K562 (cell line): ENCODE measurements at regions not wholly inside any gene's neighbourhood (a gene's known extent, or its start where the extent isn't known, plus 50 kb on each side); places are given as distances from the start of the nearest gene placed in this dataset.

ENCODE experiments used
- ATAC-seq: fragments of 200-7000 bp; cut with Tn5 transposase; 3 replicates; pipeline ENCODE4 v1.9.1; 2020; ENCODE audit warnings: moderate library complexity
- BruUV-seq: library from RNA; stranded (reverse); fragments of 400-500 nt; replicated peaks from 2 replicates; lab custom pipeline; 2021; lab: Mats Ljungman, UMichigan
- CTCF ChIA-PET: fragments of 300-600 bp; formaldehyde crosslinking; extraction: SDS; loops from one replicate; lab custom pipeline; 2021; ENCODE audit warnings: low intra/inter-chr PET ratio; lab: Yijun Ruan, JAX
- POLR2A ChIA-PET: fragments of 300-600, 350-650 bp; sonication (Branson Sonifier 250); formaldehyde crosslinking; extraction: SDS; loops from one replicate; lab custom pipeline; 2021; ENCODE audit warnings: antibody characterized with exemption, inconsistent platforms; lab: Yijun Ruan, JAX
- DNase-seq, 4 experiments: peaks; one replicate each; pipeline versions ENCODE4 v3.0.0 to v3.0.0-alpha.2; 2011 to 2018; ENCODE audit warnings: low spot score in 3 of 4, mixed read lengths in 3 of 4; ENCODE audit errors: extremely low read depth in 1 of 4
- FAIRE-seq: peaks from 2 replicates; lab custom pipeline; 2011; peaks lifted over from hg19 to GRCh38; lab: Jason Lieb, UNC
- H2AFZ ChIP-seq: 2 replicates; pipeline ENCODE4 v1.6.0; 2011; ENCODE audit warnings: low read depth, low read length, control low read depth, inconsistent platforms
- H3K27ac ChIP-seq: fragments of 200-600 bp; 3 replicates; pipeline ENCODE4 v1.8.0; 2011; ENCODE audit warnings: low read depth, mild to moderate bottlenecking, control low read depth, inconsistent platforms, low read length, moderate library complexity, mixed read lengths; ENCODE audit errors: extremely low read depth
- H3K27me3 ChIP-seq, 2 experiments: fragments of 300-600 bp in 1 of 2; 2 replicates in 1 of 2; 3 replicates in 1 of 2; pipeline versions ENCODE4 v1.6.0 to v1.8.0; 2011; ENCODE audit warnings: inconsistent platforms in 2 of 2, low read length in 2 of 2, mild to moderate bottlenecking in 1 of 2, mixed read lengths in 1 of 2, moderate library complexity in 1 of 2; ENCODE audit not compliant: control insufficient read depth in 2 of 2, insufficient read depth in 2 of 2
- H3K36me3 ChIP-seq: fragments of 300-600 bp; 3 replicates; pipeline ENCODE4 v1.8.0; 2011; ENCODE audit warnings: mild to moderate bottlenecking, low read length, inconsistent platforms; ENCODE audit not compliant: control insufficient read depth, insufficient read depth
- H3K4me1 ChIP-seq, 2 experiments: fragments of 200-600 bp in 1 of 2; replicated peaks in 1 of 2; 2 replicates in 1 of 2; 3 replicates in 1 of 2; pipeline versions ENCODE4 v1.5.1 to v1.8.0; 2011; ENCODE audit warnings: inconsistent platforms in 2 of 2, low read length in 2 of 2, mild to moderate bottlenecking in 1 of 2, mixed read lengths in 1 of 2, moderate library complexity in 1 of 2; ENCODE audit not compliant: control insufficient read depth in 2 of 2, insufficient read depth in 2 of 2
- H3K4me2 ChIP-seq: 2 replicates; pipeline ENCODE4 v1.6.1; 2011; ENCODE audit warnings: low read length, control low read depth, inconsistent platforms, mixed read lengths; ENCODE audit not compliant: insufficient read depth
- H3K4me3 ChIP-seq: fragments of 200-600 bp; sonication (generic), shearing (Covaris generic); 2 replicates; pipeline ENCODE4 v1.5.1; 2016; ENCODE audit warnings: control low read depth, inconsistent platforms
- H3K79me2 ChIP-seq: fragments of 200-600 bp; 3 replicates; pipeline ENCODE4 v1.8.0; 2011; ENCODE audit warnings: low read length, inconsistent platforms; ENCODE audit not compliant: control insufficient read depth, insufficient read depth
- H3K9ac ChIP-seq, 2 experiments: 2 replicates each; pipeline versions ENCODE4 v1.6.0 to v1.6.1; 2011; ENCODE audit warnings: low read depth in 2 of 2, low read length in 2 of 2, control low read depth in 1 of 2, inconsistent platforms in 1 of 2, mild to moderate bottlenecking in 1 of 2, mixed read lengths in 1 of 2; ENCODE audit not compliant: insufficient read depth in 1 of 2
- H3K9me1 ChIP-seq: one replicate; pipeline ENCODE4 v1.6.0; 2011; ENCODE audit warnings: inconsistent platforms, mild to moderate bottlenecking, low read length, moderate library complexity; ENCODE audit not compliant: control insufficient read depth, insufficient read depth
- H3K9me3 ChIP-seq: replicated peaks from 2 replicates; pipeline ENCODE4 v1.5.1; 2011; ENCODE audit warnings: low read depth, low read length, inconsistent platforms; ENCODE audit not compliant: control insufficient read depth, insufficient read depth
- H4K20me1 ChIP-seq: replicated peaks from 2 replicates; pipeline ENCODE4 v1.6.1; 2011; ENCODE audit warnings: low read length, inconsistent platforms, mixed read lengths; ENCODE audit not compliant: control insufficient read depth, insufficient read depth
- HSF4 ChIP-seq: fragments of 250-450 bp; sonication (Bioruptor Pico); IDR thresholded peaks from 2 replicates; pipeline ENCODE4 v2.1.2; 2022; ENCODE audit warnings: mild to moderate bottlenecking, moderate library complexity, borderline replicate concordance
- MYC ChIP-seq, 2 experiments: fragments of 250-450 bp in 1 of 2; sonication (Bioruptor Pico) in 1 of 2; IDR thresholded peaks; 2 replicates each; pipeline versions ENCODE4 v1.5.1 to v1.6.1; 2012 to 2021; ENCODE audit warnings: low read depth in 2 of 2, borderline replicate concordance in 1 of 2, improper control_type of control experiment in 1 of 2, low read length in 1 of 2, mild to moderate bottlenecking in 1 of 2, moderate library complexity in 1 of 2
- NFE2L1 ChIP-seq: fragments of 450-650 bp; IDR thresholded peaks from 2 replicates; pipeline ENCODE4 v1.6.1; 2016; ENCODE audit warnings: missing genetic modification characterization, low read depth, mild to moderate bottlenecking, missing compliant biosample characterization, moderate library complexity, borderline replicate concordance
- PRDM10 ChIP-seq: fragments of 450-650 bp; IDR thresholded peaks from 2 replicates; pipeline ENCODE4 v1.6.1; 2018; ENCODE audit not compliant: partially characterized antibody
- PTRF ChIP-seq: fragments of 450-650 bp; IDR thresholded peaks from 2 replicates; pipeline ENCODE4 v1.6.1; 2016; ENCODE audit warnings: mild to moderate bottlenecking, missing genetic modification characterization, missing compliant biosample characterization
- RAD21 ChIP-seq, 2 experiments: fragments of 250-450 bp in 1 of 2; fragments of 450-650 bp in 1 of 2; sonication (Bioruptor Pico) in 1 of 2; formaldehyde crosslinking in 1 of 2; IDR thresholded peaks in 1 of 2; conservative IDR thresholded peaks in 1 of 2; 2 replicates each; pipeline versions ENCODE4 v1.4.0 to v1.8.0; 2020 to 2022; ENCODE audit warnings: mild to moderate bottlenecking in 2 of 2, moderate library complexity in 1 of 2
- STAT6 ChIP-seq: sonication (generic); formaldehyde crosslinking; IDR thresholded peaks from 2 replicates; pipeline ENCODE4 v1.8.1; 2023; ENCODE audit warnings: mild to moderate bottlenecking, missing genetic modification reagents
- TAF7 ChIP-seq: fragments of 450-650 bp; IDR thresholded peaks from 2 replicates; pipeline ENCODE4 v1.6.1; 2016; ENCODE audit warnings: missing genetic modification characterization, missing compliant biosample characterization
- UBTF ChIP-seq, 2 experiments: IDR thresholded peaks; 2 replicates each; pipeline ENCODE4 v1.6.1; 2012; ENCODE audit warnings: improper control_type of control experiment in 2 of 2, low read depth in 2 of 2, low read length in 2 of 2, borderline replicate concordance in 1 of 2
- USF2 ChIP-seq: sonication (generic); formaldehyde crosslinking; IDR thresholded peaks from 2 replicates; pipeline ENCODE4 v1.5.0; 2020; ENCODE audit warnings: missing genetic modification reagents
- WGBS: fragments of 100-300 bp; shearing (Covaris generic); methylation state at CpG from one replicate; pipeline ENCODE4 v1.1.6; 2016; ENCODE audit warnings: low coverage, mixed read lengths; ENCODE audit not compliant: insufficient coverage; ENCODE audit errors: missing lambda C conversion rate; 5-methylcytosine and 5-hydroxymethylcytosine counted together
- in situ Hi-C: fragments of 300-500 bp; cut with MboI; formaldehyde crosslinking; loops from 4 replicates; pipeline ENCODE4 v1.15.0; 2018; ENCODE audit warnings: inconsistent platforms, mixed read lengths
- intact Hi-C: fragments of 100-400 bp; cut with micrococcal nuclease; formaldehyde crosslinking; loops from 2 replicates; pipeline ENCODE4 v1.14.2; 2022

GRCh38 chr2:204205082-204205481, 268.5 kb downstream of the ICOS start:
- no peaks in the 10 kb centered on the region for H3K79me2 ChIP-seq
- no peak overlapping the region for H3K9ac ChIP-seq
- ChIA-PET CTCF (no interaction called here), POLR2A (no interaction called here)
- no peak overlapping the region for H3K4me2 ChIP-seq
- no peaks in the 10 kb centered on the region for H3K27me3 ChIP-seq
- H4K20me1 ChIP-seq, result no peaks in the 10 kb centered on the region
- ATAC-seq, result no peak
- no peak for FAIRE-seq
- H3K27ac ChIP-seq, result no peak overlapping the region
- no peaks in the 10 kb centered on the region for H3K36me3 ChIP-seq
- no TSS peak for BruUV-seq
- DNase-seq, result no peak
- intact Hi-C loops (no loop called here), in situ Hi-C loops (no loop called here)
- WGBS, result 0% methylated on average over 6 of the region's 6 CpGs
- no peak overlapping the region for H3K4me3 ChIP-seq
- H3K4me1 ChIP-seq, result no peaks in the 10 kb centered on the region
- H2AFZ ChIP-seq, result no peak overlapping the region
- H3K9me1 ChIP-seq, result no peaks in the 10 kb centered on the region
- no peaks in the 10 kb centered on the region for H3K9me3 ChIP-seq
- no peak for TF ChIP-seq MYC (IDR thresholded peaks at IDR 0.05; ENCODE audit: low read depth, low read length)
- no peak for TF ChIP-seq MYC (CRISPR knock-in tag; IDR thresholded peaks at IDR 0.05; ENCODE audit: borderline replicate concordance, low read depth)
- no peak for TF ChIP-seq NFE2L1
- TF ChIP-seq PRDM10, result no peak
- TF ChIP-seq RAD21 (CRISPR knock-in tag; conservative IDR thresholded peaks at IDR 0.05 in 1 of 2, IDR thresholded peaks at IDR 0.05 in 1 of 2), result no peak
- TF ChIP-seq UBTF (IDR thresholded peaks at IDR 0.05; ENCODE audit: borderline replicate concordance in 1 of 2, low read depth in 2 of 2, low read length in 2 of 2), result no peak
- no peak for TF ChIP-seq TAF7 (tag)
- no peak for TF ChIP-seq HSF4 (CRISPR knock-in tag)
- no peak for TF ChIP-seq PTRF (tag)
- TF ChIP-seq USF2 (CRISPR knock-in tag), result no peak
- no peak for TF ChIP-seq STAT6 (CRISPR knock-in tag)
